ENCODE measurements at regions not wholly inside any gene's neighbourhood (a gene's known extent, or its start where the extent isn't known, plus 50 kb on each side); places are given as distances from the start of the nearest gene placed in this dataset.

DNA sequence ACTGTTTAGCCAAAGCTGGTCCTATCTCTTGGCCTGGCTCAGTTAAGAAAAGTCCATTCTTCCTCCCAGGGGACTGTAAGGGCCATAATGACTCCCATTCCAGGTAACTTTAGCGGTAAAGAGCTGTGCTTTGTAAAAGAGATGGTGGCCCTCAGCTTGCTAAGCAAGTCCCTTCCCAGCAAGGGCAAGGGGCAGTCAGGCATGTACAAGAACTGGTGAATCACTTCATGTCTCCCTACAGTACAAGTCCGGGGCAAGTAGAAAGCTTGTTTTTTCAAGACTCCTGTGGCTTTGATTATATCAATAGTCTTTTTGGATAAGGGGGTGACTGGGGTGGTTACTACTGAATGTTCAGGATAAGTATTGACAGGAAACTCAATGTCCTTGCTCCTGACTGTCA is 88.9 kb downstream of the SLC25A15 start:
- Histone ChIP-seq H4K20me1 (replicated peaks; ENCODE audit: insufficient read depth) (no peaks in the 10 kb centered on the region), H3F3A (replicated peaks; ENCODE audit: low read depth) (no peaks in the 10 kb centered on the region), H3K4me2 (no peak overlapping the region), H3K27me3 (ENCODE audit: insufficient read depth) (no peaks in the 10 kb centered on the region), H3K9me2 (ENCODE audit: insufficient read depth) (no peaks in the 10 kb centered on the region), H3K4me1 (ENCODE audit: insufficient read depth) (no peaks in the 10 kb centered on the region), H3K79me2 (replicated peaks; ENCODE audit: insufficient read depth) (no peaks in the 10 kb centered on the region), H3K27ac (ENCODE audit: low read depth) (no peak overlapping the region), H2AFZ (no peak overlapping the region), H3K4me3 (no peak overlapping the region), H3K36me3 (ENCODE audit: insufficient read depth) (no peaks in the 10 kb centered on the region)
- no peak for DNase-seq (ENCODE audit: low spot score)
- no peak for ATAC-seq
- no peak overlapping the region for H3K27ac Mint-ChIP-seq
- peaks cover 8% of the 10 kb centered on the region for H3K27me3 Mint-ChIP-seq (ENCODE audit: insufficient read depth, low read depth, poor library complexity)
- TF ChIP-seq CREB1 (CRISPR knock-in tag; IDR thresholded peaks at IDR 0.05; ENCODE audit: low read depth) (no peak), ZNF331 (CRISPR knock-in tag; IDR thresholded peaks at IDR 0.05; ENCODE audit: low read depth) (no peak), POLR2AphosphoS5 (IDR thresholded peaks at IDR 0.05; ENCODE audit: low read depth) (no peak), JUNB (IDR thresholded peaks at IDR 0.05; ENCODE audit: unreplicated experiment) (no peak), EZH2phosphoT487 (IDR thresholded peaks at IDR 0.05; ENCODE audit: unreplicated experiment) (no peak), ZNF114 (CRISPR knock-in tag; IDR thresholded peaks at IDR 0.05) (no peak), STAT1 (IDR thresholded peaks at IDR 0.05; ENCODE audit: unreplicated experiment) (no peak), NANOG (IDR thresholded peaks at IDR 0.05; ENCODE audit: borderline replicate concordance) (no peak), EZH2 (IDR thresholded peaks at IDR 0.05; ENCODE audit: low read depth, unreplicated experiment) (no peak)
- TF ChIP-seq, protein P1, sequence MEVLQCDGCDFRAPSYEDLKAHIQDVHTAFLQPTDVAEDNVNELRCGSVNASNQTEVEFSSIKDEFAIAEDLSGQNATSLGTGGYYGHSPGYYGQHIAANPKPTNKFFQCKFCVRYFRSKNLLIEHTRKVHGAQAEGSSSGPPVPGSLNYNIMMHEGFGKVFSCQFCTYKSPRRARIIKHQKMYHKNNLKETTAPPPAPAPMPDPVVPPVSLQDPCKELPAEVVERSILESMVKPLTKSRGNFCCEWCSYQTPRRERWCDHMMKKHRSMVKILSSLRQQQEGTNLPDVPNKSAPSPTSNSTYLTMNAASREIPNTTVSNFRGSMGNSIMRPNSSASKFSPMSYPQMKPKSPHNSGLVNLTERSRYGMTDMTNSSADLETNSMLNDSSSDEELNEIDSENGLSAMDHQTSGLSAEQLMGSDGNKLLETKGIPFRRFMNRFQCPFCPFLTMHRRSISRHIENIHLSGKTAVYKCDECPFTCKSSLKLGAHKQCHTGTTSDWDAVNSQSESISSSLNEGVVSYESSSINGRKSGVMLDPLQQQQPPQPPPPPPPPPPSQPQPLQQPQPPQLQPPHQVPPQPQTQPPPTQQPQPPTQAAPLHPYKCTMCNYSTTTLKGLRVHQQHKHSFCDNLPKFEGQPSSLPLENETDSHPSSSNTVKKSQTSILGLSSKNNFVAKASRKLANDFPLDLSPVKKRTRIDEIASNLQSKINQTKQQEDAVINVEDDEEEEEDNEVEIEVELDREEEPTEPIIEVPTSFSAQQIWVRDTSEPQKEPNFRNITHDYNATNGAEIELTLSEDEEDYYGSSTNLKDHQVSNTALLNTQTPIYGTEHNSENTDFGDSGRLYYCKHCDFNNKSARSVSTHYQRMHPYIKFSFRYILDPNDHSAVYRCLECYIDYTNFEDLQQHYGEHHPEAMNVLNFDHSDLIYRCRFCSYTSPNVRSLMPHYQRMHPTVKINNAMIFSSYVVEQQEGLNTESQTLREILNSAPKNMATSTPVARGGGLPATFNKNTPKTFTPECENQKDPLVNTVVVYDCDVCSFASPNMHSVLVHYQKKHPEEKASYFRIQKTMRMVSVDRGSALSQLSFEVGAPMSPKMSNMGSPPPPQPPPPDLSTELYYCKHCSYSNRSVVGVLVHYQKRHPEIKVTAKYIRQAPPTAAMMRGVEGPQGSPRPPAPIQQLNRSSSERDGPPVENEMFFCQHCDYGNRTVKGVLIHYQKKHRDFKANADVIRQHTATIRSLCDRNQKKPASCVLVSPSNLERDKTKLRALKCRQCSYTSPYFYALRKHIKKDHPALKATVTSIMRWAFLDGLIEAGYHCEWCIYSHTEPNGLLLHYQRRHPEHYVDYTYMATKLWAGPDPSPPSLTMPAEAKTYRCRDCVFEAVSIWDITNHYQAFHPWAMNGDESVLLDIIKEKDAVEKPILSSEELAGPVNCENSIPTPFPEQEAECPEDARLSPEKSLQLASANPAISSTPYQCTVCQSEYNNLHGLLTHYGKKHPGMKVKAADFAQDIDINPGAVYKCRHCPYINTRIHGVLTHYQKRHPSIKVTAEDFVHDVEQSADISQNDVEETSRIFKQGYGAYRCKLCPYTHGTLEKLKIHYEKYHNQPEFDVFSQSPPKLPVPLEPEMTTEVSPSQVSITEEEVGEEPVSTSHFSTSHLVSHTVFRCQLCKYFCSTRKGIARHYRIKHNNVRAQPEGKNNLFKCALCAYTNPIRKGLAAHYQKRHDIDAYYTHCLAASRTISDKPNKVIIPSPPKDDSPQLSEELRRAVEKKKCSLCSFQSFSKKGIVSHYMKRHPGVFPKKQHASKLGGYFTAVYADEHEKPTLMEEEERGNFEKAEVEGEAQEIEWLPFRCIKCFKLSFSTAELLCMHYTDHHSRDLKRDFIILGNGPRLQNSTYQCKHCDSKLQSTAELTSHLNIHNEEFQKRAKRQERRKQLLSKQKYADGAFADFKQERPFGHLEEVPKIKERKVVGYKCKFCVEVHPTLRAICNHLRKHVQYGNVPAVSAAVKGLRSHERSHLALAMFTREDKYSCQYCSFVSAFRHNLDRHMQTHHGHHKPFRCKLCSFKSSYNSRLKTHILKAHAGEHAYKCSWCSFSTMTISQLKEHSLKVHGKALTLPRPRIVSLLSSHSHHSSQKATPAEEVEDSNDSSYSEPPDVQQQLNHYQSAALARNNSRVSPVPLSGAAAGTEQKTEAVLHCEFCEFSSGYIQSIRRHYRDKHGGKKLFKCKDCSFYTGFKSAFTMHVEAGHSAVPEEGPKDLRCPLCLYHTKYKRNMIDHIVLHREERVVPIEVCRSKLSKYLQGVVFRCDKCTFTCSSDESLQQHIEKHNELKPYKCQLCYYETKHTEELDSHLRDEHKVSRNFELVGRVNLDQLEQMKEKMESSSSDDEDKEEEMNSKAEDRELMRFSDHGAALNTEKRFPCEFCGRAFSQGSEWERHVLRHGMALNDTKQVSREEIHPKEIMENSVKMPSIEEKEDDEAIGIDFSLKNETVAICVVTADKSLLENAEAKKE (CRISPR knock-in tag; IDR thresholded peaks at IDR 0.05): no peak
- TF ChIP-seq, protein P2, sequence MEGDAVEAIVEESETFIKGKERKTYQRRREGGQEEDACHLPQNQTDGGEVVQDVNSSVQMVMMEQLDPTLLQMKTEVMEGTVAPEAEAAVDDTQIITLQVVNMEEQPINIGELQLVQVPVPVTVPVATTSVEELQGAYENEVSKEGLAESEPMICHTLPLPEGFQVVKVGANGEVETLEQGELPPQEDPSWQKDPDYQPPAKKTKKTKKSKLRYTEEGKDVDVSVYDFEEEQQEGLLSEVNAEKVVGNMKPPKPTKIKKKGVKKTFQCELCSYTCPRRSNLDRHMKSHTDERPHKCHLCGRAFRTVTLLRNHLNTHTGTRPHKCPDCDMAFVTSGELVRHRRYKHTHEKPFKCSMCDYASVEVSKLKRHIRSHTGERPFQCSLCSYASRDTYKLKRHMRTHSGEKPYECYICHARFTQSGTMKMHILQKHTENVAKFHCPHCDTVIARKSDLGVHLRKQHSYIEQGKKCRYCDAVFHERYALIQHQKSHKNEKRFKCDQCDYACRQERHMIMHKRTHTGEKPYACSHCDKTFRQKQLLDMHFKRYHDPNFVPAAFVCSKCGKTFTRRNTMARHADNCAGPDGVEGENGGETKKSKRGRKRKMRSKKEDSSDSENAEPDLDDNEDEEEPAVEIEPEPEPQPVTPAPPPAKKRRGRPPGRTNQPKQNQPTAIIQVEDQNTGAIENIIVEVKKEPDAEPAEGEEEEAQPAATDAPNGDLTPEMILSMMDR (conservative IDR thresholded peaks at IDR 0.05; ENCODE audit: low read depth in 2 of 2): no peak
- TF ChIP-seq, protein P3, sequence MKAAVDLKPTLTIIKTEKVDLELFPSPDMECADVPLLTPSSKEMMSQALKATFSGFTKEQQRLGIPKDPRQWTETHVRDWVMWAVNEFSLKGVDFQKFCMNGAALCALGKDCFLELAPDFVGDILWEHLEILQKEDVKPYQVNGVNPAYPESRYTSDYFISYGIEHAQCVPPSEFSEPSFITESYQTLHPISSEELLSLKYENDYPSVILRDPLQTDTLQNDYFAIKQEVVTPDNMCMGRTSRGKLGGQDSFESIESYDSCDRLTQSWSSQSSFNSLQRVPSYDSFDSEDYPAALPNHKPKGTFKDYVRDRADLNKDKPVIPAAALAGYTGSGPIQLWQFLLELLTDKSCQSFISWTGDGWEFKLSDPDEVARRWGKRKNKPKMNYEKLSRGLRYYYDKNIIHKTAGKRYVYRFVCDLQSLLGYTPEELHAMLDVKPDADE (IDR thresholded peaks at IDR 0.05): no peak
- TF ChIP-seq, protein P4, sequence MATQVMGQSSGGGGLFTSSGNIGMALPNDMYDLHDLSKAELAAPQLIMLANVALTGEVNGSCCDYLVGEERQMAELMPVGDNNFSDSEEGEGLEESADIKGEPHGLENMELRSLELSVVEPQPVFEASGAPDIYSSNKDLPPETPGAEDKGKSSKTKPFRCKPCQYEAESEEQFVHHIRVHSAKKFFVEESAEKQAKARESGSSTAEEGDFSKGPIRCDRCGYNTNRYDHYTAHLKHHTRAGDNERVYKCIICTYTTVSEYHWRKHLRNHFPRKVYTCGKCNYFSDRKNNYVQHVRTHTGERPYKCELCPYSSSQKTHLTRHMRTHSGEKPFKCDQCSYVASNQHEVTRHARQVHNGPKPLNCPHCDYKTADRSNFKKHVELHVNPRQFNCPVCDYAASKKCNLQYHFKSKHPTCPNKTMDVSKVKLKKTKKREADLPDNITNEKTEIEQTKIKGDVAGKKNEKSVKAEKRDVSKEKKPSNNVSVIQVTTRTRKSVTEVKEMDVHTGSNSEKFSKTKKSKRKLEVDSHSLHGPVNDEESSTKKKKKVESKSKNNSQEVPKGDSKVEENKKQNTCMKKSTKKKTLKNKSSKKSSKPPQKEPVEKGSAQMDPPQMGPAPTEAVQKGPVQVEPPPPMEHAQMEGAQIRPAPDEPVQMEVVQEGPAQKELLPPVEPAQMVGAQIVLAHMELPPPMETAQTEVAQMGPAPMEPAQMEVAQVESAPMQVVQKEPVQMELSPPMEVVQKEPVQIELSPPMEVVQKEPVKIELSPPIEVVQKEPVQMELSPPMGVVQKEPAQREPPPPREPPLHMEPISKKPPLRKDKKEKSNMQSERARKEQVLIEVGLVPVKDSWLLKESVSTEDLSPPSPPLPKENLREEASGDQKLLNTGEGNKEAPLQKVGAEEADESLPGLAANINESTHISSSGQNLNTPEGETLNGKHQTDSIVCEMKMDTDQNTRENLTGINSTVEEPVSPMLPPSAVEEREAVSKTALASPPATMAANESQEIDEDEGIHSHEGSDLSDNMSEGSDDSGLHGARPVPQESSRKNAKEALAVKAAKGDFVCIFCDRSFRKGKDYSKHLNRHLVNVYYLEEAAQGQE (IDR thresholded peaks at IDR 0.05; ENCODE audit: unreplicated experiment): no peak
- peaks cover 63% of the 10 kb centered on the region for H3K9me3 Mint-ChIP-seq
- H3K4me3 Mint-ChIP-seq: no peak overlapping the region
- H3K4me1 Mint-ChIP-seq: no peaks in the 10 kb centered on the region
- H3K36me3 Mint-ChIP-seq (ENCODE audit: low read depth): peaks cover 61% of the 10 kb centered on the region
